ENCODE measurements at regions not wholly inside any gene's neighbourhood (a gene's known extent, or its start where the extent isn't known, plus 50 kb on each side); places are given as distances from the start of the nearest gene placed in this dataset.
"Not testable (repeated sequence)": the region's sequence is repeated elsewhere in the genome, so short reads cannot be mapped to it uniquely, and the experiment has no call there.

DNA sequence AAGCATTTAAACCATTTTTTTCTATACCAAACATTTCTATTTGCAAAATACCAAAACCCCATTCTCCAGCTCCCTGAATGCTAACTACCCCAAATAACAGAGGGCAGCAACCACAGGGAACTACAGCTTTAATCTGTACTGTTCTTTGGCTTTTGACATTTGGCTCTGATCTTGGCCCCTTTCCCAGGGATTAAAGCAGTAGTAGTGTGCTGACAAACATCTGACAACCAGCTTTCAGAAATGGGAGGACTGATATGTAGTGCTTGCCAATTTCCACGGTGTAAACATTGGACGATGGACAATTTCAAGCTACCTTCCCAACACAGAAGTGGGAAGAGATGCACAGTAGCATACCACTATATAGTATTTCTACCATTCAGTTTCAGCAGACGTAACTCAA lies 88.4 kb upstream of the TEAD1 start:
- DNase-seq: no peak

DNA sequence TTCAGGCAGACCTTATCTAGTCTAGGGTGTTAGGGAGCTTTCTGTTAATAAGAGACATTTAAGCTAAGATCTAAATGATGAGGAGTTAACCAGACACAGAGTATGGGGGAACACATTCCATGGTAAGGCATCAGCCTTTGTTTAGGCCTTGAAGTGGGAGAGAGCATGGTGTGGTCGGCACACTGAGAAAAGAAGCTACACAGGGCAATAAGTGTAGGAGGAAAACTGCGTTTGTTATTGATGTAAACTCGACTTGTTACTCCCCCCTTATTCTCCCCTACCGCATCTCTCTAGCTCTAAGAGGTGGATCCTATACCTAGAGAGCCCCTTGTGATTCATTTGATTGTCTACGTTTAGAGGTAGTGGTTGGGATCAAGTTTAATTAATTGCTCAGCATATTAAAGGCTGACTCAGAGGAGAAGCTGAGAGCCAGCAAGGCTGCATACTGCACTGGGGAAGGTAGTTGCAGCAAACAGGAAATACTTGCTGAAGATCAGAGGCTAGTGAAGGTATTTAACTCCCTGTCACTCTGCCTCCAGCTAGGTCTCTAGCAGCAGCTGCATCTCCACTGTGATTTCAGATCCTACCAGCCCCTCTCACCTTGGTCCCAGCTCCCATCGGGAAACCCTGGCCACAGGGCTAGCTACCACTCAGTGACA lies 86.8 kb upstream of the TEAD1 start:
- no peak for DNase-seq

DNA sequence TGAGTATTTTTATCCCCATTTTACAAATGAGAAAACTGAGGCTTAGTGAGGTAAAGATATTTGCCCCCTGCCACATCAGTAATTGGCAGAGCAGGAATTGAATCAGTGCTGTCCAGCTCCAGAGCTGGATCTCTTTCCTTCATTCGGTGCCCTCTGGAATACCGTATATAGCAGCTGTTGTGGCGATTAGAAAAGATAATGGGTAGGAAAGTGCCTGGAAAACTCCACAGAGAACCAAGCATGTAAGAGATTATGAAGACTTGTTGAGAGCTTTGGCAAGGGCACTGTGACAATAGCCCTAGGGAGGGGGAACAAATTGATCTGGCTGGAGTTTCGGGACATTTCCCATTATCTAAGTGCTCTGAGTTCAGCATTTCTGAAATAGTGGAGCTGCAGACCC lies 82.5 kb upstream of the TEAD1 start:
- no peak for DNase-seq

- no peak for DNase-seq
These were observed 81.9 kb upstream of the TEAD1 start for GRCh38 chr11:12592283-12592682.

DNA sequence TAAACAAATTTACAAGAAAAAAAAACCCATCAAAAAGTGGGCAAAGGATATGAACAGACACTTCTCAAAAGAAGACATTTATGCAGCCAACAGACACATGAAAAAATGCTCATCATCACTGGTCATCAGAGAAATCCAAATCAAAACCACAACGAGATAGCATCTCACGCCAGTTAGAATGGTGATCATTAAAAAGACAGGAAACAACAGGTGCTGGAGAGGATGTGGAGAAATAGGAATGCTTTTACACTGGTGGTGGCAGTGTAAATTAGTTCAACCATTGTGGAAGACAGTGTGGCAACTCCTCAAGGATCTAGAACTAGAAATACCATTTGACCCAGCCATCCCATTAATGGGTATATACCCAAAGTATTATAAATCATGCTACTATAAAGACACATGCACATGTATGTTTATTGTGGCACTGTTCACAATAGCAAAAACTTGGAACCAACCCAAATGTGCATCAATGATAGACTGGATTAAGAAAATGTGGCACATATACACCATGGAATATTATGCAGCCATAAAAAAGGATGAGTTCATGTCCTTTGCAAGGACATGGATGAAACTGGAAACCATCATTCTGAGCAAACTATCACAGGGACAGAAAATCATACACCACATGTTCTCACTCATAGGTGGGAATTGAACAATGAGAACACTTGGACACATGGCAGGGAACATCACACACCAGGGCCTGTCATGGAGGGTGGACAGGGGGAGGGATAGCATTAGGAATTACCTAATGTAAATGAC lies 79.0 kb upstream of the TEAD1 start:
- not testable (repeated sequence) for DNase-seq

DNA sequence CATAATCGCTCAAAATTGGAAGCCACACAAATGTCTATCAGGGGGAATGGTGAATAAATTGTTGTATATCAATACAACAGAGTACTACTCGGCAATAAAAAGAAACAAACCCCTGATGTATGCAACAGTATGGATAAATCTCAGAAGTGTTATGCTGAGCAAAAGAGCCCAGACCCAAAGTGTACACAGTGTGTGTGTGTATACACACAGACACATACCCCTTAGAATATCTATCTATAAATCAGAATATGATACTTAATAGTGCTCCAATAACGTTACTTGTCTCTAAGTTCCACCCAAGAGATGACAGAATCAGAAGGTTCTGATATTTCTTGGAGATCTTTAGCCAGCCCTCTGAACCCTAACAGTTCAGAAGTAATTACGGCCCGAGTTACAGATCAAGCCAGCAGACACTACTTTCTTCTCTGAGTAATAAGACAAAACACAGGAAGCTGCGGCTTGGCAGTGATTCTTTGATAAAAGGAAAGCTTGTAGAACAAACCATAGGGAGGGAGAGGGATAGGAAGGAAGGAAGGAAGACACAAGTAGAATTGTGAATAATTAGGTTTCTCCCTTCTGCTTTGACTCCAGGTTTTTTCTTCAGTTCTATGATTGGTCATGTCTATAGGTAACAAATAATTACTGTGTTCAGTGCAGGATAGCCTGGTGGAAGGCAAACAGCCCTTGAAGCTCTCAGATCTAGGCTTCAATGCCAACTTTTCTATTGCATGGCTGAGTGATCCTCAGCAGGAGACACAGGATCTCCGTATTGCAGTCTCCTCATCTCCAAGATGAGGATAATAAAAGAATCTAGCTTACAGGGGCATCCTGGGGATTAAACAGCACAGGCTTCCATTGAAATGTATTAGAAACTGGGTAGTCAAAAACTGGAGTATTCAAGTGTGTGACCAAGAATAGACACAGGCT lies 75.6 kb upstream of the TEAD1 start:
- no peak for DNase-seq

- peak; percentile 13 for DNase-seq
These were observed 74.6 kb upstream of the TEAD1 start for GRCh38 chr11:12599408-12600143.

DNA sequence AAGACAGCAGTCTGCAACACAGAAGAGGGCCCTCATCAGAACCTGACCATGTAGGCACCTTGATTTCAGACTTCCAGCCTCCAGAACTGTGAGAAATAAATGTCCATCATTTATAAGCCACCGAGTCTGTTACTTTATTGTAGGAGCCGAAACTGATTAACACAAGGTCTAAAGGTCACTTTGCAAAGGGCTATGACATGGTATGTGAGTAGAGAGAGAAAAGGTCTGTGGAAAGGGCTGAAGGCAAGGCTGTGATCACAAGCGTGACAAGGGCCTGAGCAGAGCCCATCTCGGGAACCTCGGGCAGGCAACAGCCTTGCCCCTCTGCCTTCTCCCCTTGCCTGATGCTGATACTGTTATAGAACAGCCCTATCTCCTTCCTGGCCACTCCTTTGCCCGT lies 73.4 kb upstream of the TEAD1 start:
- no peak for DNase-seq

DNA sequence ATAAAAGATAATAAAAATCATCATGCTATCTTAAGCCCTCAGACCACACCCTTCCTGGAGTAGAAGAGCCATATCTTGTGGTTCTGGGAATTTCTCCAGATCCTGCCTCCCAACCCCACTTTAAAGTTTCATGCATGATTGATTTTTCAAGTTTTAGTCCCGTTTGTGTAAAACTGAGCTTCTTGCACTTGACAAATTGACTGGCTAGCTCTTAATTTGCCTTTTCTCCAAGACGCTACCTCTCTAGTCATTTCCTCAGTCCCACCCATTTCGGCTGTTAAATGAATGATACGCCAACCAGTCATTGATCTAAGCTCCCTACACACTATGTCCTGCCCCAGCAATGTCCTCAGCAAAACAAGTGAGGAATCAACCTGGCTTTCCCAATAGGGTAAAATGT lies 71.8 kb upstream of the TEAD1 start:
- no peak for DNase-seq

- no peak for DNase-seq
These were observed 70.8 kb upstream of the TEAD1 start for GRCh38 chr11:12603143-12604088.

- DNase-seq: no peak
These were observed 69.6 kb upstream of the TEAD1 start for GRCh38 chr11:12604557-12605153.

DNA sequence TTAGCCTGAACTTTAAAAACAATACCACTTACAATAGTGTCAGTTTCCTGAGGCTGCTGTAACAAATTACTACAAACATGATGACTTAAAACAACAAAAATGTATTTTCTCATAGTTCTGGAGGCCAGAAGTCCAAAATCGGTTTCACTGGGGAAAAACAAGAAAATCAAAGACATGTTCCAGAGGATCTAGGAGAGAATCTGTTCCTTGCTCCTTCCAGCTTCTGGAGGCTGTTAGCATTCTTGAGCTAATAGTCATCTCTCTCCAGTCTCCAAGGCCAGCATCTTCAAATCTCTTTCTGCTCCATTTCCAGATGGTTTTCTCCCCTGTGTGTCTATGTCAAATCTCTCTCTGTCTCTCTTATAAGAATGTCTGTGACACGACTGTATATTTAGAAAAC lies 67.6 kb upstream of the TEAD1 start:
- DNase-seq: no peak

DNA sequence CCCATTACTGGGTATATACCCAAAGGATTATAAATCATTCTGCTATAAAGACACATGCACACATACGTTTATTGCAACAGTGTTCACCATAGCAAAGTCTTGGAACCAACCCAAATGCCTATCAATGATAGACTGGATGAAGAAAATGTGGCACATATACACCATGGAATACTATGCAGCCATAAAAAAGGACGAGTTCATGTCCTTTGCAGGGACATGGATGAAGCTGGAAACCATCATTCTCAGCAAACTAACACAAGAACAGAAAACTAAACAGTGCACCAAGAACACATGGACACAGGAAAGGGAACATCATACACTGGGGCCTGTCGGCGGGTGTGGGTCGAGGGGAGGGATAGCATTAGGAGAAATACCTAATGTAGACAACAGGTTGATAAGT lies 65.5 kb upstream of the TEAD1 start:
- not testable (repeated sequence) for DNase-seq

- no peak for DNase-seq
These were observed 62.9 kb upstream of the TEAD1 start for GRCh38 chr11:12611352-12611751.

DNA sequence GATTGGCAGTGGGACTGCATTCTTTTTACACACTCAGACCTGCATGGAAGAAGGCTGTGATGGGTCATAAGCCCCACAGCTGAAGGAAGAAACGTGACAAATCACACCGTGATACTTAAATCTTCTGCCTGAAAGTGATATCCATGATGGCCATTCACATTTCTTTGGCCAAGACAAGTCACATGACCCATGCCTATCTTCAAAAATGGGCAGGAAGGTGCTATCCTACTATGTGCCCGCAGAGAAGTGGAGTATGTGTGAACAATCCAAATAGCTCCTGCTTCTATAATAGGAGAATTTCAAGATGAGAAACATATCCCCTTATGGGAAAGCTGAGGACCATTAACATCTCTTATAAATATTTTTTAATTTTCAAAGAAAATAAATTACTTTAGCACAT lies 56.6 kb upstream of the TEAD1 start:
- DNase-seq: no peak

- no peak for DNase-seq
These were observed 55.3 kb upstream of the TEAD1 start for GRCh38 chr11:12618743-12619540.

DNA sequence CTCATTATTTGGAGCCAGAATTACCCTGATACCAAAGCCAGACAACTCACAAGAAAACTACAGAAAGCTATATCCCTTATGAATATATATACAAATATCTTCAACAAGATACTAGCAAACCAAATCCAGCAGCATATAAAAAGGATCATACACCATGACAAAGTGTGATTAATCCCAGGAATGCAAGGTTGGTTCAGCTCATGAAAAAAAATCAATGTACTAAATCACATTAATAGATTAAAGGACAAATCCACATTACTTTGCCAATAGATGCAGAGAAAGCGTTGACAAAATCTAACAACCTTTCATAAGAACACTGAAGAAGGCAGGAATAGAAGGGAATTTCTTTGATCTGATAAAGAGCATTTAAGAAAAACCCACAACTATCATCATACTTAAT lies 50.4 kb upstream of the TEAD1 start:
- no peak for DNase-seq

All from activated gamma-delta T cell treated with Interleukin-2 at 50 U/mL for 16 hours (primary cell).